ENCODE measurements at regions not wholly inside any gene's neighbourhood (a gene's known extent, or its start where the extent isn't known, plus 50 kb on each side); places are given as distances from the start of the nearest gene placed in this dataset.

DNA sequence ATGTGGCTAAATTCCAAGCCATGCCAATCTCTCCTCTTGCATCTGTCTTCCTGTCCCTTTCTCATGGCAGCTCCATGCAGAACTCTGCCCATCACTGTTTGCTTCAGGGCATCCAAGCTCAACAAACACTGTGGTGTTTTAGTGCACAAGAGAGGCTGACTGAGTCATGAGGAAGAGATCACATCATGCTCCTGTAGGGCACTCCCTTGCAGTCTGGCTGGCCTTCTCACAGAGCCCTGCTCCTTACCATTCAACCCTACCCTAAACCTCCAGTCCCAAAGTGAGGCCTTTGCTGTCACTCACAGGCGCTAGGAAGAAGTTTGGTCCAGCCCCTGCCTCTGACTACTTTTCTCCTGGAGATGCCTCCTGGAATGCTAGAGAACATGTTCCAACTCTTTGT lies 194.0 kb downstream of the LRATD1 start:
- TF ChIP-seq, protein P1, sequence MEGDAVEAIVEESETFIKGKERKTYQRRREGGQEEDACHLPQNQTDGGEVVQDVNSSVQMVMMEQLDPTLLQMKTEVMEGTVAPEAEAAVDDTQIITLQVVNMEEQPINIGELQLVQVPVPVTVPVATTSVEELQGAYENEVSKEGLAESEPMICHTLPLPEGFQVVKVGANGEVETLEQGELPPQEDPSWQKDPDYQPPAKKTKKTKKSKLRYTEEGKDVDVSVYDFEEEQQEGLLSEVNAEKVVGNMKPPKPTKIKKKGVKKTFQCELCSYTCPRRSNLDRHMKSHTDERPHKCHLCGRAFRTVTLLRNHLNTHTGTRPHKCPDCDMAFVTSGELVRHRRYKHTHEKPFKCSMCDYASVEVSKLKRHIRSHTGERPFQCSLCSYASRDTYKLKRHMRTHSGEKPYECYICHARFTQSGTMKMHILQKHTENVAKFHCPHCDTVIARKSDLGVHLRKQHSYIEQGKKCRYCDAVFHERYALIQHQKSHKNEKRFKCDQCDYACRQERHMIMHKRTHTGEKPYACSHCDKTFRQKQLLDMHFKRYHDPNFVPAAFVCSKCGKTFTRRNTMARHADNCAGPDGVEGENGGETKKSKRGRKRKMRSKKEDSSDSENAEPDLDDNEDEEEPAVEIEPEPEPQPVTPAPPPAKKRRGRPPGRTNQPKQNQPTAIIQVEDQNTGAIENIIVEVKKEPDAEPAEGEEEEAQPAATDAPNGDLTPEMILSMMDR (IDR thresholded peaks at IDR 0.05), result no peak
- Histone ChIP-seq H3K9me3 (no peaks in the 10 kb centered on the region), H3K27ac (no peak overlapping the region), H3K27me3 (ENCODE audit: low read depth) (no peaks in the 10 kb centered on the region), H3K36me3 (no peaks in the 10 kb centered on the region), H3K4me1 (no peaks in the 10 kb centered on the region), H3K4me3 (no peak overlapping the region)
- ATAC-seq, result no peak
- DNase-seq, result no peak
- intact Hi-C loops (cut with DNase I), result no loop called here

DNA sequence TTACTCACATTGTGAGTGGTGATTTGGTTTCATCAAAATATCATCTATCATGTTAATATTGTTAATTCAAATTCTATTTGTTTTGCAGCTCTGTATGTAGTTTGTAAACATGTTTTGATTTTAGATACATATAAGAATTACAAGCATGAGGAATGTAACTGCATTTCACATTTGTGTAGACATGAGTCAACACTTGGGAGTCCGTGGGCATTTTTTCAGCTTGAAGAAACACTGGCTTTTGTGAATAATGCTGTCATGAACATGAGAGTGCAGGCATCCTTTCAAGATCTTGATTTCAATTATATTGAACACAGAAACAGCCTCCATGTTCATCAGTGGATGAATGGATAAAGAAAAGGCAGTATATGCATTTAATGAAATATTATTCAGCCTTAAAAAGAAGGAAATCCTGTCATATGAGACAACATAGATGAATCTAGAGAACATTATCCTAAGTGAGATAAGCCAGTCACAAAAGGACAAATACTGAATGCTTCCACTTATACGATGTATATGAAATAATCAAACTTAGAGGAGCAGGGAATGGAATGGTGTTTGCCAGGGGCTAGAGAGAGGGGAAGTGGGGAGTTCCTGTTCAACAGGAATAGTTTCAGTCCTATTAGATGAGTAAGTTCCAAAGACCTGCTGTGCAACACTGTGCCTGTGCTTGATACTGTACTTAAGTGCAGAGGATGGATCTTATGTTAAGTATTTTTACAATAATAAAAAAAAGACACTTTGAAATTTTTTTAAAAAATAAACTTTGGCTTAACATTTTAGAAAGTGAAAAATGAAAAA lies 194.9 kb downstream of the LRATD1 start:
- no peak overlapping the region for H3K4me3 ChIP-seq
- H3K36me3 ChIP-seq, result no peaks in the 10 kb centered on the region
- ATAC-seq, result no peak
- TF ChIP-seq, protein P1 (IDR thresholded peaks at IDR 0.05), result no peak
- H3K4me1 ChIP-seq, result no peaks in the 10 kb centered on the region
- H3K27me3 ChIP-seq (ENCODE audit: low read depth), result no peaks in the 10 kb centered on the region
- DNase-seq, result no peak
- intact Hi-C loops (cut with DNase I), result no loop called here
- H3K27ac ChIP-seq, result no peak overlapping the region
- H3K9me3 ChIP-seq, result no peaks in the 10 kb centered on the region

DNA sequence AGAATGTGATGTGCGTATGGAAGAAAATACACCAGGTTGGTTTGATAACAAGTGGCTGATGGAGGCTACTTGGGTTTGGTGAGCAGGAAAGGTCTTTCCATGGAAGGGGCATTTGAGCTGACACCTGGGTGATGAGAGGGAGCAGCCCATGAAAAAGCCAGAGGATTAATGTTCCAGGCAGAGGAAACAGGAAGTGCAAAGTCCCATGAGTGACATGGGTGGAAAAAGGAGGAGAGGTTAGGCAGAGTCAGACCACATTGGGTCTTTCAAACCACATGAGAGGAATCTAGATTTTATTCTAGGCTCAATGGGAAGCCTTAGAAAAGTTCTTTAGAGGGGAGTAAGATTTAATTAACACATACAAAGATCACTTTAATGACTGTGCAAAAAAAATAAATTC lies 195.7 kb downstream of the LRATD1 start:
- no peaks in the 10 kb centered on the region for H3K36me3 ChIP-seq
- intact Hi-C loops (cut with DNase I), result no loop called here
- no peak for ATAC-seq

DNA sequence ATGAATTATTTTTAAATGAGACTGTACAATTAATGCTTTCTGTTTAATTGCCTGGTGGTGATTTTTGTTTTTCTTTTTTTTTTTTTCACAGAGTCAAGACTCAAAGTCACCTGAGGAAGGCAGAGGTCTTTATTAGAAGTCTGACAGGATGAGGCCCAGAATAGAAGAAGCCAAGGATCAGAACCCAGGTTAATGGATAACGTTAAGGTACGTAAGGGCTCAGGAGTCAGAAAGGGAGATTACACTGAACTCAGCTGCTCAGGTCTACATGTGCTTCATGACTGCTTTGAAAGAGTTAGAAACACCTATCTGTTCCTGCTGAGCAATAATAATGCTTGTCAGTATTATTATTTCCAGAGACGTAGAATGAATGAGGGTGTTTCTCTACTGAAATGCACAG lies 196.5 kb downstream of the LRATD1 start:
- H3K4me1 ChIP-seq, result no peaks in the 10 kb centered on the region
- DNase-seq (no peak), ATAC-seq (no peak)
- TF ChIP-seq, protein P1 (IDR thresholded peaks at IDR 0.05), result no peak
- H3K36me3 ChIP-seq, result no peaks in the 10 kb centered on the region
- H3K4me3 ChIP-seq, result no peak overlapping the region
- H3K27me3 ChIP-seq (ENCODE audit: low read depth), result no peaks in the 10 kb centered on the region
- no peaks in the 10 kb centered on the region for H3K9me3 ChIP-seq
- H3K27ac ChIP-seq, result no peak overlapping the region
- intact Hi-C loops (cut with DNase I), result no loop called here

More for the DNA sequence above, 195.7 kb downstream of the LRATD1 start:
- DNase-seq, result no peak
- TF ChIP-seq, protein P1 (IDR thresholded peaks at IDR 0.05), result no peak
- Histone ChIP-seq H3K27ac (no peak overlapping the region), H3K4me3 (no peak overlapping the region), H3K27me3 (ENCODE audit: low read depth) (no peaks in the 10 kb centered on the region), H3K4me1 (no peaks in the 10 kb centered on the region), H3K9me3 (no peaks in the 10 kb centered on the region)

DNA sequence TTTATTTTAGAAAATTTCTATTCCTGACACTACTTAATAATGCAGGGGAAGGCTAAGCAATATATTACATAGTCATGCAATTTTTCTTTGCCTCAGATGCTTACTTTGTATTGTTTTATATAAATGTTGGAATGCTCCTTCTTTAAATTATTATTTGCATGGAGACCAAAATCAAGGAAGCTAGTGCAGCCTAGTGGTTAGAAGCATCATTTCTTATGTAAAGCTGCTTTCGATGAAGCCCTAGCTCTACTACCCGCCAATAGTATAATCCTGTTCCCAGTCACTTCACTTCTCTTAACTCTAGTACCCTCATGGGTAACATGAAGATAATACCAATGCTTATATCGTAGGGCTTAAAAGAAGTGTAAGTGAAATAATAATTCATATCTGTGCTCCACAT lies 198.9 kb downstream of the LRATD1 start:
- no peak for ATAC-seq
- H3K27ac ChIP-seq, result no peak overlapping the region
- H3K4me3 ChIP-seq, result no peak overlapping the region
- H3K36me3 ChIP-seq, result no peaks in the 10 kb centered on the region
- H3K27me3 ChIP-seq (ENCODE audit: low read depth), result no peaks in the 10 kb centered on the region
- no peaks in the 10 kb centered on the region for H3K9me3 ChIP-seq
- intact Hi-C loops (cut with DNase I), result no loop called here
- DNase-seq, result no peak
- TF ChIP-seq, protein P1 (IDR thresholded peaks at IDR 0.05), result no peak
- H3K4me1 ChIP-seq, result no peaks in the 10 kb centered on the region

Data from lower lobe of right lung (tissue), 2 donors.